ENCODE measurements at regions not wholly inside any gene's neighbourhood (a gene's known extent, or its start where the extent isn't known, plus 50 kb on each side); places are given as distances from the start of the nearest gene placed in this dataset.

- TF ChIP-seq BHLHE40 (IDR thresholded peaks at IDR 0.05; ENCODE audit: borderline replicate concordance): no peak
- TF ChIP-seq SP1 (IDR thresholded peaks at IDR 0.05): no peak
- TF ChIP-seq ELF4 (IDR thresholded peaks at IDR 0.05): no peak
- TF ChIP-seq TARDBP (IDR thresholded peaks at IDR 0.05): no peak
- no peak for TF ChIP-seq SUZ12 (IDR thresholded peaks at IDR 0.05)
- TF ChIP-seq LEF1 (IDR thresholded peaks at IDR 0.05; ENCODE audit: borderline replicate concordance): no peak
- TF ChIP-seq ZNF384 (IDR thresholded peaks at IDR 0.05): no peak
- TF ChIP-seq FOXA1 (IDR thresholded peaks at IDR 0.05): no peak
- TF ChIP-seq FOXM1 (IDR thresholded peaks at IDR 0.05; ENCODE audit: borderline replicate concordance): no peak
- TF ChIP-seq NFRKB (IDR thresholded peaks at IDR 0.05): no peak
- no peak for TF ChIP-seq FOXK2 (IDR thresholded peaks at IDR 0.05)
Observed at GRCh38 chr10:30114881-30115625, 55.7 kb upstream of the JCAD start.
